Mesendoderm (in vitro differentiated cells): ENCODE measurements at regions not wholly inside any gene's neighbourhood (a gene's known extent, or its start where the extent isn't known, plus 50 kb on each side); places are given as distances from the start of the nearest gene placed in this dataset.

ENCODE experiments used
- DNase-seq: peaks from one replicate; pipeline ENCODE4 v3.0.0; 2013
- H2AK5ac ChIP-seq: 2 replicates; pipeline ENCODE4 v1.6.1; 2013; ENCODE audit warnings: low read length, inconsistent platforms
- H2BK120ac ChIP-seq: 2 replicates; pipeline ENCODE4 v1.6.1; 2013; ENCODE audit warnings: low read depth, mild to moderate bottlenecking, low read length, moderate library complexity, mixed read lengths
- H2BK15ac ChIP-seq: replicated peaks from 2 replicates; pipeline ENCODE4 v1.6.1; 2013; ENCODE audit warnings: low read depth, mild to moderate bottlenecking, moderate library complexity
- H2BK5ac ChIP-seq: 2 replicates; pipeline ENCODE4 v1.6.1; 2013; ENCODE audit warnings: low read length, inconsistent platforms
- H3K18ac ChIP-seq: 2 replicates; pipeline ENCODE4 v1.6.1; 2013; ENCODE audit warnings: mild to moderate bottlenecking, low read length, mixed read lengths
- H3K23ac ChIP-seq: one replicate; pipeline ENCODE4 v1.6.1; 2013; ENCODE audit warnings: low read length
- H3K27ac ChIP-seq: 2 replicates; pipeline ENCODE4 v1.5.1; 2013; ENCODE audit warnings: low read depth, mild to moderate bottlenecking, inconsistent platforms, low read length, moderate library complexity
- H3K27me3 ChIP-seq: 2 replicates; pipeline ENCODE4 v1.6.1; 2013; ENCODE audit warnings: low read length, control low read depth, mild to moderate bottlenecking, inconsistent platforms; ENCODE audit not compliant: insufficient read depth, poor library complexity
- H3K36me3 ChIP-seq: 2 replicates; pipeline ENCODE4 v1.6.1; 2013; ENCODE audit warnings: low read length, inconsistent platforms; ENCODE audit not compliant: control insufficient read depth, insufficient read depth
- H3K4ac ChIP-seq: one replicate; pipeline ENCODE4 v1.6.1; 2013; ENCODE audit warnings: low read depth, mild to moderate bottlenecking, low read length, moderate library complexity
- H3K4me1 ChIP-seq: 2 replicates; pipeline ENCODE4 v1.6.1; 2013; ENCODE audit warnings: low read depth, low read length, inconsistent platforms; ENCODE audit not compliant: control insufficient read depth
- H3K4me2 ChIP-seq: 2 replicates; pipeline ENCODE4 v1.6.1; 2013; ENCODE audit warnings: low read length
- H3K4me3 ChIP-seq: 2 replicates; pipeline ENCODE4 v1.5.1; 2013; ENCODE audit warnings: mild to moderate bottlenecking, low read length
- H3K56ac ChIP-seq: one replicate; pipeline ENCODE4 v1.6.1; 2013; ENCODE audit warnings: low read length
- H3K79me1 ChIP-seq: 2 replicates; pipeline ENCODE4 v1.6.1; 2013; ENCODE audit warnings: low read length, inconsistent platforms
- H3K79me2 ChIP-seq: 2 replicates; pipeline ENCODE4 v1.6.1; 2013; ENCODE audit warnings: mild to moderate bottlenecking, low read length; ENCODE audit not compliant: control insufficient read depth, insufficient read depth
- H3K9ac ChIP-seq: 2 replicates; pipeline ENCODE4 v1.6.1; 2013; ENCODE audit warnings: low read length, inconsistent platforms
- H4K5ac ChIP-seq: one replicate; pipeline ENCODE4 v1.6.1; 2013; ENCODE audit warnings: low read length
- H4K8ac ChIP-seq: one replicate; pipeline ENCODE4 v1.6.1; 2013; ENCODE audit warnings: low read depth, mild to moderate bottlenecking, control low read depth, low read length, moderate library complexity
- WGBS: extraction: QIAGEN DNeasy Blood & Tissue Kit; methylation state at CpG from one replicate; pipeline ENCODE4 v1.1.7; 2013; ENCODE audit warnings: low lambda C conversion rate, missing lambda C conversion rate; ENCODE audit not compliant: insufficient coverage; ENCODE audit errors: extremely low coverage; 5-methylcytosine and 5-hydroxymethylcytosine counted together

GRCh38 chr2:175737722-175738361 is 264.2 kb downstream of the LNPK start:
- Histone ChIP-seq H3K18ac (no peak overlapping the region), H3K56ac (no peak overlapping the region)
- WGBS = no CpG with 5 or more reads among the region's 3 CpGs

GRCh38 chr2:175734686-175735085 is 267.4 kb downstream of the LNPK start:
- Histone ChIP-seq H3K23ac (no peak overlapping the region), H2BK120ac (no peak overlapping the region), H3K4me1 (no peaks in the 10 kb centered on the region), H3K4ac (no peak overlapping the region), H3K27me3 (no peaks in the 10 kb centered on the region), H3K56ac (no peak overlapping the region), H2AK5ac (no peak overlapping the region), H2BK5ac (no peak overlapping the region), H2BK15ac (no peak overlapping the region), H4K5ac (no peak overlapping the region), H3K79me1 (no peaks in the 10 kb centered on the region), H3K36me3 (no peaks in the 10 kb centered on the region), H3K18ac (no peak overlapping the region), H3K79me2 (no peaks in the 10 kb centered on the region), H3K4me2 (no peak overlapping the region), H3K27ac (no peak overlapping the region), H4K8ac (no peak overlapping the region), H3K9ac (no peak overlapping the region), H3K4me3 (no peak overlapping the region)
- DNase-seq = no peak
- WGBS = no CpG with 5 or more reads among the region's 5 CpGs

More at GRCh38 chr2:175737722-175738361, 264.2 kb downstream of the LNPK start:
- no peaks in the 10 kb centered on the region for H3K79me1 ChIP-seq
- H3K79me2 ChIP-seq = no peaks in the 10 kb centered on the region
- no peak overlapping the region for H2BK5ac ChIP-seq
- no peak overlapping the region for H3K23ac ChIP-seq
- no peak overlapping the region for H2BK120ac ChIP-seq
- H3K9ac ChIP-seq = no peak overlapping the region
- no peak overlapping the region for H2BK15ac ChIP-seq
- H3K4ac ChIP-seq = no peak overlapping the region
- no peak overlapping the region for H4K5ac ChIP-seq
- no peak overlapping the region for H3K4me3 ChIP-seq
- H3K4me1 ChIP-seq = no peaks in the 10 kb centered on the region
- no peak overlapping the region for H3K27ac ChIP-seq
- H4K8ac ChIP-seq = no peak overlapping the region
- H3K36me3 ChIP-seq = no peaks in the 10 kb centered on the region
- no peak for DNase-seq
- H3K4me2 ChIP-seq = no peak overlapping the region
- no peaks in the 10 kb centered on the region for H3K27me3 ChIP-seq
- H2AK5ac ChIP-seq = no peak overlapping the region

- Histone ChIP-seq H2BK120ac (no peak overlapping the region), H3K27me3 (no peaks in the 10 kb centered on the region), H3K79me1 (no peaks in the 10 kb centered on the region), H3K36me3 (no peaks in the 10 kb centered on the region), H2BK5ac (no peak overlapping the region), H3K56ac (no peak overlapping the region), H3K18ac (no peak overlapping the region), H3K23ac (no peak overlapping the region), H3K9ac (no peak overlapping the region), H3K4ac (no peak overlapping the region), H3K4me2 (no peak overlapping the region), H2BK15ac (no peak overlapping the region), H2AK5ac (no peak overlapping the region), H4K8ac (no peak overlapping the region), H3K4me3 (no peak overlapping the region), H3K27ac (no peak overlapping the region), H4K5ac (no peak overlapping the region), H3K79me2 (no peaks in the 10 kb centered on the region), H3K4me1 (no peaks in the 10 kb centered on the region)
- WGBS = no CpG with 5 or more reads among the region's 2 CpGs
- no peak for DNase-seq
Measured at GRCh38 chr2:175732531-175732930, 269.5 kb downstream of the LNPK start.

- Histone ChIP-seq H4K5ac (no peak overlapping the region), H2AK5ac (no peak overlapping the region), H2BK5ac (no peak overlapping the region), H3K18ac (no peak overlapping the region), H3K4me1 (no peaks in the 10 kb centered on the region), H3K9ac (no peak overlapping the region), H3K23ac (no peak overlapping the region), H4K8ac (no peak overlapping the region), H3K56ac (no peak overlapping the region), H3K79me2 (no peaks in the 10 kb centered on the region), H3K4me3 (no peak overlapping the region), H3K79me1 (no peaks in the 10 kb centered on the region), H3K4ac (no peak overlapping the region), H3K4me2 (no peak overlapping the region), H3K27ac (no peak overlapping the region), H2BK15ac (no peak overlapping the region), H3K36me3 (no peaks in the 10 kb centered on the region), H2BK120ac (no peak overlapping the region), H3K27me3 (no peaks in the 10 kb centered on the region)
- no CpG with 5 or more reads among the region's 4 CpGs for WGBS
- DNase-seq = no peak
Measured at GRCh38 chr2:175730050-175730449, 272.0 kb downstream of the LNPK start.

- Histone ChIP-seq H3K9ac (no peak overlapping the region), H3K18ac (no peak overlapping the region), H3K4me3 (no peak overlapping the region), H3K27me3 (no peaks in the 10 kb centered on the region), H3K56ac (no peak overlapping the region), H3K4ac (no peak overlapping the region), H3K23ac (no peak overlapping the region), H4K8ac (no peak overlapping the region), H3K27ac (no peak overlapping the region), H2BK120ac (no peak overlapping the region), H3K36me3 (no peaks in the 10 kb centered on the region), H2AK5ac (no peak overlapping the region), H2BK15ac (no peak overlapping the region), H4K5ac (no peak overlapping the region), H3K4me1 (no peaks in the 10 kb centered on the region), H2BK5ac (no peak overlapping the region), H3K4me2 (no peak overlapping the region), H3K79me2 (no peaks in the 10 kb centered on the region), H3K79me1 (no peaks in the 10 kb centered on the region)
- WGBS = no CpG with 5 or more reads among the region's 4 CpGs
- no peak for DNase-seq
Measured at GRCh38 chr2:175729049-175729706, 272.9 kb downstream of the LNPK start.

- Histone ChIP-seq H3K27me3 (no peaks in the 10 kb centered on the region), H3K79me2 (no peaks in the 10 kb centered on the region), H3K4me3 (no peak overlapping the region), H4K5ac (no peak overlapping the region), H3K79me1 (no peaks in the 10 kb centered on the region), H3K18ac (no peak overlapping the region), H3K23ac (no peak overlapping the region), H3K4me2 (no peak overlapping the region), H3K27ac (no peak overlapping the region), H2BK5ac (no peak overlapping the region), H3K36me3 (no peaks in the 10 kb centered on the region), H2AK5ac (no peak overlapping the region), H3K56ac (no peak overlapping the region), H4K8ac (no peak overlapping the region), H2BK15ac (no peak overlapping the region), H3K4ac (no peak overlapping the region), H3K4me1 (no peaks in the 10 kb centered on the region), H3K9ac (no peak overlapping the region), H2BK120ac (no peak overlapping the region)
- DNase-seq = no peak
- WGBS = no CpG with 5 or more reads among the region's 4 CpGs
Measured at GRCh38 chr2:175728032-175728431, 274.0 kb downstream of the LNPK start.
